ENCODE measurements at regions not wholly inside any gene's neighbourhood (a gene's known extent, or its start where the extent isn't known, plus 50 kb on each side); places are given as distances from the start of the nearest gene placed in this dataset.
A peak's percentile ranks its signal among the peaks of the same experiment; 100 is the strongest.
"Not testable (repeated sequence)": the region's sequence is repeated elsewhere in the genome, so short reads cannot be mapped to it uniquely, and the experiment has no call there.

DNA sequence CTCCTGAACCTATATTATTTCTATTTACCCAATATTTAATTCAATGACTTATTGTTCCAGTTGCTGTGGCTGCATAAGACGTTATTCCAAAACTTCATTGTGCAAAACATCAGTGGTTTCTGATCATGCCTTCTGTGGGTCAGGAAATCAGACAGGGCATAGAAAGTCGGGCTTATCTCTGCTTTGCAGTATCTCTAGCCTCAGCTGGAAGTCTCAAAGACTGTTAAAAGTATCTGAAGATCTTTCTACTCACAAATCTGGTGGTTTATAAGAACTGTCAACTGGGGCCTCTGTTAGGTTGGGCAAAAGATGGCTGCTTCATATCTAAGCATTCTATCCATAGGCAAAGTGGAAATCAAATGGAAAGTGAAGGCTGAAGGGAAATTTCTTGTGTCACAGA is 687.7 kb upstream of the ARRDC3 start:
- DNase-seq, result no peak

- DNase-seq, result peak; percentile 12
These were observed 681.9 kb upstream of the ARRDC3 start for GRCh38 chr5:92064993-92065392.

DNA sequence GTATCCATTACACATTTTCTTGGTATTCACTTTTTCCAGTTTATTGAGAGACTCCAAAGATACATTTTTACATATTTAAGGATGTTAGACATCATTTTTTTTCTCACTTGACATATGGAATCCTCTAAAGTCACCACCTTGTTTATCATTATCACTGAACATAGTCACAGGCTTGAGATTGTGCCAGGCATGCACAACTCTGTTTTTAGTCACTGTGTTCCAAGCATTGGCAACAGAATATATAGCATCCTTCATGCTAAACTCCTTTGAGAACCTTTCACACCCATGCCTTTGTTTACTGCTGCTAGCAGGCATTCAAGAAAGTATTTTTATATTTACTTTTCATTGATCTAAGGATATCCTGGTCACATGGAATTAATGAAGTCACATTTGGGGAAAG is 668.6 kb upstream of the ARRDC3 start:
- no peak for DNase-seq

DNA sequence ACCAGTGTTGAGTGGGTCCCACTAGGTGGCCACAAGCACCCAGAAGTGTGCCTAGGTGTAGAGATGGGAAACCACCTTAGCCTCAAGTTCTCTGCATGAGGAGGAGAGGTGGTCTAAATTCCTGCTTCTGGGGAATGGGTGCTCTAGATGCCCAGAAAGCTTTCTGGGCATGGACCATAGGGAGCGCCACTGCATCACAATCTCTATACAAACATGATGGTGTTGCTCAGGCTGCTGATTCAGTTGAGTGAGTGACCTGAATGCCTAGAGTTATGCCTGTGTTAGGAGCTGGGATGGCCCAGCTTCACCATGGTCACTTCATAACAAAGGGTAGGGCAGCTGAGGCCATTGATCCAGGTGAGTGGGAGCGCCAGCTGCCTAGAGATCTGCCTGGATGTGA is 667.9 kb upstream of the ARRDC3 start:
- DNase-seq, result no peak

- DNase-seq, result no peak
These were observed 659.0 kb upstream of the ARRDC3 start for GRCh38 chr5:92041911-92042660.

DNA sequence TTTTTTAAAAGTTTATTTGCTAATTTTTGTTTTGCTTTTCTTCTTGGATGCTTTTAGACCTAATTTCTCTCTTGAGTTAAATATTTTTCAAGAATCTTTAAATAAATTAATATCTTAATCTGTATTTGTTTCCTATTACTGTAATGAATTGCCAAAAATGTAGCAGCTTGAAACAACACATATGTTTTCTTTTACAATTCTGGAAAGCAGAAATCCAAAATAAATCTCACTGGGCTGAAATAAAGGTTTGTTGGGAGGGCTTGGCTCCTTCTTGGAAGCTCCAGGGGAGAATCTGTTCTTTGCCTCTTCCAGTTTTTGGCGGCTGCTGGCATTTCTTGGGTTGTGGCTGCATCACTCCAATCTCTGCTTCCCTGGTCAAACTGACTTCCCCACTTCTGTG is 658.1 kb upstream of the ARRDC3 start:
- no peak for DNase-seq

DNA sequence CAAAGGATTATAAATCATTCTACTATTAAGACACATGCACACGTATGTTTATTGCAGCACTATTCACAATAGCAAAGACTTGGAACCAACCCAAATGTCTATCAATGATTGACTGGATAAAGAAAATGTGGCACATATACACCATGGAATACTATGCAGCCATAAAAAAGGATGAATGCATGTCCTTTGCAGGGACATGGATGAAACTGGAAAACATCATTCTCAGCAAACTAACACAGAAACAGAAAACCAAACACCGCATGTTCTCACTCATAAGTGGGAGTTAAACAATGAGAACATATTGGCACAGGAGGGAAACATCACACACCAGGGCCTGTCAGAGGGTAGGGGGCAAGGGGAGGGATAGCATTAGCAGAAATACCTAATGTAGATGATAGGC is 646.7 kb upstream of the ARRDC3 start:
- DNase-seq, result not testable (repeated sequence)

DNA sequence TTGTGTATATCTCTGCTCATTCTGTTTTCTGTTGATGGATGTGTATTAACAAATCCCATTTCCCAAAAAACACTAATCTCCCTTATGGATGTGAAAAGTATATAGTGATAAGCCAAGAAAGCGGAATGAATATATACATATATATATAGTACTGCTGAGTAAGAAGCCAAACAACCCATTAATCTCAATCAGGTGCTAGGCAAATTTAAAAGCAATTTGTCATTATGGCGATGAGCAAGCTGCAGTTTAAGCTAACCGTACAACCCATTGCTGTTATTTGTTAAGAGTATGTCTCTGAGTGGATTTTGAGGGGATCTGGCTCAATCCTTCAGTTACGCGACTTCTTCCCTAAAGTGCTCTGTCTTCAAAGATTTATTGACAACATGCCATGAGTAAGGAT is 640.4 kb upstream of the ARRDC3 start:
- DNase-seq, result no peak

- DNase-seq, result no peak
These were observed 640.0 kb upstream of the ARRDC3 start for GRCh38 chr5:92023141-92023471.

DNA sequence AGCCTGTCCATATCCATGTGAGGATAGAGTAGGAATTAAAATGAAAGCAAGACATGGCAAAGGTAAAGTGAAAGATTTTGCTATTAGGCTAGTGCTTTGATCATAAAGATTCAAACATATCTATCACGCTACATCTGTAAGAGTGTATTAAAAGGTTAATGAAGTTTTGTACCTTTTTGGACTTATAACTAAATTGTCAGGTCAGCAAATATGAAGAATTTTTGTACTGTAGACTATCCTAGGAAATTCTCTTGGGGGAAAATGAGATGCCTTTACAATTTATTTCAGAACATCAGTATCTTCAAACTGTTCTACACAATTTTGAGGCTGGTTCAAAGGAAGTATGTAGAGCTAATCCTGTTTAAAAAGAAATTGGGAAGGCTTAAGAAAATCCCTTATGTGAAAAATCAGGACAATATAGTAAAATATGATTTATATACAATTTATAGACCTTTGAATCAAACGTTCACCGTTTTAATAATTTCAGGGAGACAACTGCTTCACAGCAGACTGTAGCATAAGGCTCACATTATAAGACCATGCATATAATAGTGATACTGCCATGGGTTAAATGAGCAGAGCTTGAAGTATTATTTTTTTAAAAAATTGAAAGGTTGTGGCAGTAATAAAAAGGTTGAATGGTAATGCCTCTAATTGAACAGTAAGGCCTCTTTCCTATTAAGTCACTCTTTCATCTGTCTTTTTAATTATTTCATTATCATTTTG is 639.5 kb upstream of the ARRDC3 start:
- DNase-seq, result no peak

DNA sequence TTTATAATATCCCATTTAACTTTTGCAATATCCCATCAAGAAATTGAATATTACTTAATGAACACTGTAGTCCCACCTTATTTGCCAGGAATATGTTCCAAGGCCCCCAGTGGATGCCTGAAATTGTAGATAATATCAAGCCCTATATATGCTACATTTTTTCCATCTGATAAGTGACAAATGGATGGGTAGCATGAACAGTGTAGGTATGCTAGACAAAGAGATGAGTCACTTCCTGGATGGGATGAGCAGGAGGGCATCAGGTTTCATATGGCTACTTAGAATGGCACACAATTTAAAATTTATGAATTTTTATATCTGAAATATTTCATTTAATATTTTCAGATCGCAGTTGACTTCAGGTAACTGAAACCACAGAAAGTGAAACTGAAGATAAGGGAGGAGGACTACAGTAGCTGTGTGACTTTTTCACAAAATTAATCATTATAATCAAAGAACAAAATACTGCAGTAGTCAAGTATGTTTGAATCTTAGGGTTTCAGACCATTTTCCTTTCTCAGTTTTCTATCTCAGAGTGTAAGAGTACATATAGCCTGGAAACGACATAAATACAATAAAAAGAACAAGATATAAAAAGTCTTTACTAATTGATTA is 636.4 kb upstream of the ARRDC3 start:
- DNase-seq, result peak; percentile 87

DNA sequence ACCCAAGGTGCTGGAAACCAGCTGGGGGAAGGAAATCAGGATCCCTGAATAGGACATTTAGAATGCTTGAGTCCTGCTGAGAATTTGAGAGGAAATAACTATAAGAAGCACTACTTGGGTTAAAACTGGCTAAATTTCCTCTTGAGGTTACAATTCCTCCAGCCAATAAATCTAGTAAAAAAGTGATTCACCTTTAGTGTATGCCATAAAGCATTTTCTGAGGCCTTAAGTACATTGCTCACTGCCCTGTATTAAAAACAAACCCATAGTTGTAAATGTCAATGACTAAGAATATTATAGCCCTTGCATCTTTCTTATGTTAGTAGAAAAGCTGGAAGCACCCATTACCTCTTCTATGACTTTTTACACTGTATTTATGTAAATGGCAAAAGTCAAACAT is 634.7 kb upstream of the ARRDC3 start:
- no peak for DNase-seq

GRCh38 chr5:92011845-92012244 is 628.7 kb upstream of the ARRDC3 start:
- DNase-seq, result not testable (repeated sequence)

- no peak for DNase-seq
These were observed 620.7 kb upstream of the ARRDC3 start for GRCh38 chr5:92003806-92004205.

- no peak for DNase-seq
These were observed 619.7 kb upstream of the ARRDC3 start for GRCh38 chr5:92002721-92003274.

DNA sequence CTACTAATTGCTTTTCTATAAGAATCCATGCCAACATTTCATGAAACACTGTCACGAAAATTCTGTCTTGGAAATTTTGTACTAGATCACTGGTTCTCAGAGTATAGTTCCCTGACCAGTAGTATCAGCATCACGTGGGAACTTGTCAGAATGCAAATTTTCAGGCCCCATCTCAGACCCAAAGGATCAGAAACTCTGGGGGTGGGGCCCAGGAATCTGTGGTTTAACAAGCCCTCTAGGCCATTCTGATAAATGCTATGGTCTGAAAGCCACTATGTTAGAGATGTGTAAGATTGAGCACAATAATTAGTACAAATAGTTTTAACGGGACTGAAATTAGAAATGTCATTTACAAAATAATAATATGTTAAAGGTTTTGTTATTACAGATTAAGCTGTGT is 615.7 kb upstream of the ARRDC3 start:
- no peak for DNase-seq

- DNase-seq, result no peak
These were observed 600.8 kb upstream of the ARRDC3 start for GRCh38 chr5:91983869-91984268.

- DNase-seq, result no peak
These were observed 595.2 kb upstream of the ARRDC3 start for GRCh38 chr5:91978221-91978882.

DNA sequence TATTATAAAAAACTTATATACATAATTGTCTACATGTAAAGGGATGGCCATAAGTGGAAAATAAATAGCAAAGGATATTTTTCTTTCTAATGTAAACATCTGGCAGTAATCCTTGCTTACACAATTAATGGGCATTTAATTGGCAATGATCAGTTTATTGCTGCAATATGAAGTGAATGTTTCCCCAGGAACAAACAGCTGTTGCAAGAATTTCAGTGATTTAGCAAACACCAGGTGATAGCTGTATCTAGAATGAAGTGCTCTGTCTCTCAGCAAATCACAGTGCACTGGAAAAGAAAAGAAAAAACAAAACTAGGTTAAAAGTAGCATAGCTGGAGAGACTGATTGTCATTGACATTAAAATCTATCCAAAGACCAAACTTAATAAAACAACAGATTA is 594.5 kb upstream of the ARRDC3 start:
- DNase-seq, result peak; percentile 14

DNA sequence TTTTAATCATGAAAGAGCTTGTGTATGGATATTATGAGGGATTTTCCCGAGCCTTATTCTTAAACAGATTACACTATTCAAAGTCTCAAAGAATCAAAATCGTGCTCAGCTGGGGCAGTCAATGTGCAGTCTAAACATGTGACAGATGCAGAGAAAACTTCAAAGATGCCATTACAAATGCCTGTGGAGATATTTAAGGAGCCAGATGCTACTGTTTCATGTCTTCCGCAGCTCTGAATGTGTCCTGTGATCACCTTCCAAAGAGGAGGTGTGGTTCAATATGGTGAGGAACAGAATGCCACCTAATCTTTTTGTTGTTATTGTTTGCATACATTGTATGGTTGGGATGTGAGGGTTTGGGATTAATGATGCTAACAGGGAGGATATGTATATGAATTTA is 593.3 kb upstream of the ARRDC3 start:
- no peak for DNase-seq

DNA sequence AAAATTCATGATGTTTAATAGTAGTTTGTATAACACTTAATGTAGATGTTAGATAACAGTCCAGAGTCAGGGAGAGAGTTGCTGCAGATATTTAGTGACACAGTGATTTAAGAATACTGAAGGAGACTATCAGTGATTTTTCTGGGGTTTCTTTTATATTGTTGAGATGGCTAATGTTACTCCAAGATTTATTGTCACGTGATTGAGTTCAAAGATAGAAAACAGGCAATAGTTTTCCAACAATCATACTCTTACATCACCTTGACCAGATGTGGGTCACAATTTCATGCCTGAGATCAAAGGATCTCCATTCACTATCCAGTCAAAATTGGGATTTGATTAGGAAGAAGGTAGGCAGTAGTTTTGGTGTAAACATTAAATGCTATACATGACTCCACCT is 580.0 kb upstream of the ARRDC3 start:
- DNase-seq, result no peak

DNA sequence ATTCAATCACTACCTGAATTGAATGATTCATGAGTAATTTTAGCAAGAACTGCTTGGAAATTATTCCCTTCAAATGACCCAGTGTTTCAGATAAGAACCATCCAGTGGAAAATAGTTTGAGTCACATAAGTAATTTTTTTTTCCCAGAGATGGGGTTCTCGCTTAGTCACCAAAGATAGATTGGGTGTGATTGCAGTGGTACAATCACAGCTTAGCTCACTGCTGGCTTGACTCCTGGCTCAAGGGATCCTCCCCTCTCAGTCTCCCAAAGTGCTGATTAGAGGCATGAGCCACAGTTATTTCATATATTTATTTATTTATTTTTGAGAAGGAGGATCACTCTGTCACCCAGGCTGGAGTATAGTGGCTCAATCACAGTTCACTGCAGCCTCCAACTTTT is 574.5 kb upstream of the ARRDC3 start:
- no peak for DNase-seq

GRCh38 chr5:91956738-91957137 is 573.6 kb upstream of the ARRDC3 start:
- peak; percentile 4 for DNase-seq

DNA sequence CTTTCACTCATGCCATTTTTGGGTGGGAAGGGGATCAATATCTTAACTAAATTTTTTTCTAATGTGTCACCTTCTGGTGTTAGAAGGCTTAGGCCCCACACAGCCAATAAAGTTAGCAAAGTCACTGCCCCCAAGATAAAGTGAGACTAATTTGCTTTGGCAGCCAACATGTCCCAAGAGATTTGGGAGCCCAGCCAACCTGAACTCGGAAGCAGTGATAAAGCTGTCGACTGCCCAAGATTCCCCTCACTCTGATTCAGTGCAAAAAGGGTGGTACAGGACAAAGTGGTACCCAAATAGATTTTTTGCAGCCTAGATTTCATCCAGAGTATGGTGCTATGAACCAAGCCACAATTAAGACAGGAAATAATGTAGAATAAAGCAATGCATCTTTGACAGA is 572.5 kb upstream of the ARRDC3 start:
- DNase-seq, result no peak
